Lower lobe of right lung (tissue), 2 donors: ENCODE measurements at regions not wholly inside any gene's neighbourhood (a gene's known extent, or its start where the extent isn't known, plus 50 kb on each side); places are given as distances from the start of the nearest gene placed in this dataset.

ENCODE experiments used
- ATAC-seq, 2 donors: fragments of 200-7000 bp; cut with Tn5 transposase; one replicate each; pipeline ENCODE4 v1.9.1; 2020 to 2022; ENCODE audit warnings: mild to moderate bottlenecking in 2 of 2, moderate library complexity in 2 of 2
- DNase-seq: peaks from one replicate; pipeline ENCODE4 v3.0.0-alpha.2; 2020
- H3K27ac ChIP-seq: fragments of 200-600 bp; one replicate; pipeline ENCODE4 v1.8.0; 2022
- H3K27me3 ChIP-seq: fragments of 200-600 bp; one replicate; pipeline ENCODE4 v1.8.0; 2022; ENCODE audit warnings: low read depth
- H3K36me3 ChIP-seq: fragments of 200-600 bp; one replicate; pipeline ENCODE4 v1.8.0; 2022; ENCODE audit warnings: mild to moderate bottlenecking
- H3K4me1 ChIP-seq: fragments of 200-600 bp; one replicate; pipeline ENCODE4 v1.8.0; 2022
- H3K4me3 ChIP-seq: fragments of 200-600 bp; one replicate; pipeline ENCODE4 v1.8.0; 2022; ENCODE audit warnings: mild to moderate bottlenecking
- H3K9me3 ChIP-seq: fragments of 200-600 bp; one replicate; pipeline ENCODE4 v1.8.0; 2022
- intact Hi-C: fragments of 100-400 bp; cut with DNase I; formaldehyde crosslinking; loops from one replicate; pipeline ENCODE4 v1.11.0; 2022
- TF ChIP-seq, protein P1 (sequence below): fragments of 200-600 bp; IDR thresholded peaks from one replicate; pipeline ENCODE4 v1.8.0; 2022; ENCODE audit warnings: antibody characterized with exemption, mild to moderate bottlenecking
- donor health status: DM: no; HTN: yes; CAD: no; lungs with severe emphysema.

DNA sequence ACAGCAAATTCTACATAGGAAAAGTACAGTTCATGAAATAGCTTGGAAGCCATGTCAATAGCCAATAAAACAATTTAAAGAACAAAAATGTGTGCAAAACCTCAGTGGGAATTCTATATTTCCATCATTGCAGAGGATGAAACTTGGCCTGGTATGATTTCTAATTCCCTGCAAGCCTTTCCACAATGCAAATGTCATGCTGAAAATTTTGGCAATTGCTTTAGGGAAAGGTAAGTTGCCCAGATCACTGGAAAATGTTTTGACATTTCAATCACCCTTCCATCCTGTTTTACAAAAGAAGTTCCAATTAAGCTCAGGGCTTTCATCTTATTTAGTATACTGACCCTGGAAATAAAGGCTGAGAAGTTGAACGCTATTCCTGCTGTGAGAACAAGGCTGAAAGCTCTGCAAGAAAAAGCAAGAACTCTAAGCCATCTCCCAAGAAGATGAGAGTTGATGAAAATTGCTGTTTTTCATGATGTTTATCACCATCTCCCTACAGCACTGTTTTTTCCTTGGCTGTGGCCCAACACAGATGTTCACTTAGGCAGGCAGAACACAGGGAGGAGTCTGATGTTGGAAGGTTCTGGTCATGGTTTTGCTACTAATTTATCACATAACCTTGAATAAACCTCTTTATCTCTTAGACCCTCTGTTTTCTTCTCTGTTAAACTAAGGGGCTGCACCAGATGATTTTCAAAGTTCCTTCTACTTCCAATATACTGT is 263.7 kb downstream of the KCTD12 start:
- ATAC-seq = no peak
- Histone ChIP-seq H3K4me3 (no peak overlapping the region), H3K4me1 (no peaks in the 10 kb centered on the region), H3K27ac (no peak overlapping the region), H3K9me3 (peaks cover 2% of the 10 kb centered on the region), H3K27me3 (no peaks in the 10 kb centered on the region), H3K36me3 (no peaks in the 10 kb centered on the region)
- intact Hi-C loops = no loop called here
- TF ChIP-seq, protein P1, sequence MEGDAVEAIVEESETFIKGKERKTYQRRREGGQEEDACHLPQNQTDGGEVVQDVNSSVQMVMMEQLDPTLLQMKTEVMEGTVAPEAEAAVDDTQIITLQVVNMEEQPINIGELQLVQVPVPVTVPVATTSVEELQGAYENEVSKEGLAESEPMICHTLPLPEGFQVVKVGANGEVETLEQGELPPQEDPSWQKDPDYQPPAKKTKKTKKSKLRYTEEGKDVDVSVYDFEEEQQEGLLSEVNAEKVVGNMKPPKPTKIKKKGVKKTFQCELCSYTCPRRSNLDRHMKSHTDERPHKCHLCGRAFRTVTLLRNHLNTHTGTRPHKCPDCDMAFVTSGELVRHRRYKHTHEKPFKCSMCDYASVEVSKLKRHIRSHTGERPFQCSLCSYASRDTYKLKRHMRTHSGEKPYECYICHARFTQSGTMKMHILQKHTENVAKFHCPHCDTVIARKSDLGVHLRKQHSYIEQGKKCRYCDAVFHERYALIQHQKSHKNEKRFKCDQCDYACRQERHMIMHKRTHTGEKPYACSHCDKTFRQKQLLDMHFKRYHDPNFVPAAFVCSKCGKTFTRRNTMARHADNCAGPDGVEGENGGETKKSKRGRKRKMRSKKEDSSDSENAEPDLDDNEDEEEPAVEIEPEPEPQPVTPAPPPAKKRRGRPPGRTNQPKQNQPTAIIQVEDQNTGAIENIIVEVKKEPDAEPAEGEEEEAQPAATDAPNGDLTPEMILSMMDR = no peak
- no peak for DNase-seq

DNA sequence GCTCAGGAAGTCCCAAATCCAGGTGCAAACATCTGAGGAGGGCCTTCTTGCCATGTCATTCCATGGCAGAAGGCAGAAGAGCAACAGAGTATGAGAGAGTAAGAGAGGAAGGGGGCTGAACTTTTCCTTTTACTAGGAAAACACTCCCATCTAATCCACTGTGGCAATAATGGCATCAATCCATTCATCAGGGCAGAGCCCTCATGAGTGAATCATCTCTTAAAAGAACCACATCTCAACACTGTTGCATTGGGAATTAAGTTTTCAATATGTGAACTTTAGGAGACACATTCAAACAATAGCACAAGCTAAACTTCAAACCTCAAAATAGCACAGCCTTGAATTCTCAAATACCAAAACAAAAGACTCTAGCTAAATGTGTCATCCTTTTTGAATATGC is 264.5 kb downstream of the KCTD12 start:
- TF ChIP-seq, protein P1 = no peak
- intact Hi-C loops = no loop called here

GRCh38 chr13:76620036-76620435 is 266.2 kb downstream of the KCTD12 start:
- no peaks in the 10 kb centered on the region for H3K36me3 ChIP-seq
- H3K27me3 ChIP-seq = no peaks in the 10 kb centered on the region
- intact Hi-C loops = no loop called here
- no peak for DNase-seq
- no peaks in the 10 kb centered on the region for H3K4me1 ChIP-seq
- H3K9me3 ChIP-seq = no peaks in the 10 kb centered on the region
- TF ChIP-seq, protein P1 = no peak
- no peak overlapping the region for H3K27ac ChIP-seq
- H3K4me3 ChIP-seq = no peak overlapping the region
- ATAC-seq = no peak

More for the DNA sequence above, 264.5 kb downstream of the KCTD12 start:
- Histone ChIP-seq H3K36me3 (no peaks in the 10 kb centered on the region), H3K27me3 (no peaks in the 10 kb centered on the region), H3K4me1 (no peaks in the 10 kb centered on the region), H3K4me3 (no peak overlapping the region), H3K9me3 (no peaks in the 10 kb centered on the region), H3K27ac (no peak overlapping the region)
- DNase-seq (no peak), ATAC-seq (no peak)

GRCh38 chr13:76619631-76620030 is 266.6 kb downstream of the KCTD12 start:
- TF ChIP-seq, protein P1 = no peak
- Histone ChIP-seq H3K4me1 (no peaks in the 10 kb centered on the region), H3K36me3 (no peaks in the 10 kb centered on the region), H3K4me3 (no peak overlapping the region), H3K27me3 (no peaks in the 10 kb centered on the region), H3K9me3 (no peaks in the 10 kb centered on the region), H3K27ac (no peak overlapping the region)
- ATAC-seq (no peak), DNase-seq (no peak)
- intact Hi-C loops = no loop called here

- TF ChIP-seq, protein P1 = no peak
- Histone ChIP-seq H3K4me1 (no peaks in the 10 kb centered on the region), H3K9me3 (no peaks in the 10 kb centered on the region), H3K36me3 (no peaks in the 10 kb centered on the region), H3K27me3 (no peaks in the 10 kb centered on the region), H3K4me3 (no peak overlapping the region), H3K27ac (no peak overlapping the region)
- no peak for ATAC-seq
- DNase-seq = no peak
- intact Hi-C loops = no loop called here
Observed at GRCh38 chr13:76610819-76611415, 275.3 kb downstream of the KCTD12 start.
